HEK293 (cell line): ENCODE measurements at regions not wholly inside any gene's neighbourhood (a gene's known extent, or its start where the extent isn't known, plus 50 kb on each side); places are given as distances from the start of the nearest gene placed in this dataset.

Experiments used
- CTCF ChIA-PET: fragments of 350-600 bp; formaldehyde crosslinking; extraction: SDS; loops from one replicate; lab custom pipeline; 2021; ENCODE audit warnings: antibody characterized with exemption; lab: Yijun Ruan, JAX
- POLR2A ChIA-PET: fragments of 300-600 bp; formaldehyde crosslinking; extraction: SDS; loops from one replicate; lab custom pipeline; 2020; ENCODE audit warnings: antibody characterized with exemption, inconsistent platforms; lab: Yijun Ruan, JAX
- H3K27ac ChIP-seq: fragments of 200-500 bp; sonication (Bioruptor generic); 2 replicates; pipeline ENCODE4 v1.5.1; 2014; ENCODE audit warnings: low read depth, low read length, control low read depth, inconsistent platforms; ENCODE audit errors: extremely low read depth
- H3K36me3 ChIP-seq, 2 experiments: fragments of 200-500 bp in 1 of 2; sonication (Bioruptor generic) in 1 of 2; 1 replicate in 1 of 2; 2 replicates in 1 of 2; pipeline ENCODE4 v1.5.1; 2014 to 2017; ENCODE audit warnings: inconsistent platforms in 2 of 2, low read length in 2 of 2; ENCODE audit not compliant: control insufficient read depth in 2 of 2, insufficient read depth in 1 of 2
- H3K4me1 ChIP-seq: fragments of 200-500 bp; sonication (Bioruptor generic); 2 replicates; pipeline ENCODE4 v1.5.1; 2014; ENCODE audit warnings: mild to moderate bottlenecking, low read length, inconsistent platforms; ENCODE audit not compliant: control insufficient read depth, insufficient read depth
- H3K4me3 ChIP-seq: 2 replicates; pipeline ENCODE4 v1.5.1; 2011; ENCODE audit warnings: low read depth, mild to moderate bottlenecking, control low read depth, low read length, moderate library complexity
- H3K9me3 ChIP-seq: fragments of 200-500 bp; sonication (Bioruptor generic); 2 replicates; pipeline ENCODE4 v1.5.1; 2014; ENCODE audit warnings: low read depth, low read length, inconsistent platforms; ENCODE audit not compliant: control insufficient read depth, insufficient read depth
- GLIS1 ChIP-seq: fragments of 450-650 bp; formaldehyde crosslinking; IDR thresholded peaks from 2 replicates; pipeline ENCODE4 v1.5.1; 2016; ENCODE audit warnings: missing biosample characterization, missing genetic modification characterization
- GLIS2 ChIP-seq: fragments of 450-650 bp; formaldehyde crosslinking; IDR thresholded peaks from 2 replicates; pipeline ENCODE4 v1.5.1; 2016; ENCODE audit warnings: missing biosample characterization, missing genetic modification characterization
- IKZF3 ChIP-seq: fragments of 450-650 bp; IDR thresholded peaks from 2 replicates; pipeline ENCODE4 v1.5.0; 2018; ENCODE audit warnings: missing biosample characterization, mild to moderate bottlenecking, missing genetic modification characterization, moderate library complexity
- MEIS1 ChIP-seq: sonication (generic); formaldehyde crosslinking; IDR thresholded peaks from 2 replicates; pipeline ENCODE4 v1.8.1; 2022; ENCODE audit warnings: missing genetic modification reagents, mild to moderate bottlenecking, borderline replicate concordance
- PRDM2 ChIP-seq: fragments of 450-650 bp; formaldehyde crosslinking; IDR thresholded peaks from 2 replicates; pipeline ENCODE4 v1.5.1; 2016; ENCODE audit warnings: missing biosample characterization, missing genetic modification characterization, borderline replicate concordance
- SP2 ChIP-seq: fragments of 450-650 bp; formaldehyde crosslinking; IDR thresholded peaks from 2 replicates; pipeline ENCODE4 v1.5.1; 2016; ENCODE audit warnings: missing biosample characterization, missing genetic modification characterization
- SP7 ChIP-seq: fragments of 450-650 bp; formaldehyde crosslinking; IDR thresholded peaks from 2 replicates; pipeline ENCODE4 v1.5.1; 2016; ENCODE audit warnings: missing biosample characterization, missing genetic modification characterization
- WT1 ChIP-seq: fragments of 450-650 bp; formaldehyde crosslinking; IDR thresholded peaks from 2 replicates; pipeline ENCODE4 v1.5.1; 2016; ENCODE audit warnings: missing biosample characterization, missing genetic modification characterization
- ZBTB17 ChIP-seq: fragments of 450-650 bp; formaldehyde crosslinking; IDR thresholded peaks from 2 replicates; pipeline ENCODE4 v1.5.1; 2016; ENCODE audit warnings: missing biosample characterization, missing genetic modification characterization
- ZFHX2 ChIP-seq: fragments of 450-650 bp; formaldehyde crosslinking; conservative IDR thresholded peaks from 2 replicates; pipeline ENCODE4 v1.5.1; 2016; ENCODE audit warnings: missing biosample characterization, missing genetic modification characterization
- ZIC2 ChIP-seq: fragments of 450-650 bp; formaldehyde crosslinking; IDR thresholded peaks from 2 replicates; pipeline ENCODE4 v1.5.1; 2016; ENCODE audit warnings: missing biosample characterization, missing genetic modification characterization
- ZNF114 ChIP-seq: fragments of 450-650 bp; formaldehyde crosslinking; IDR thresholded peaks from 2 replicates; pipeline ENCODE4 v1.5.0; 2017; ENCODE audit warnings: missing biosample characterization, missing genetic modification characterization
- ZNF132 ChIP-seq: fragments of 450-650 bp; formaldehyde crosslinking; IDR thresholded peaks from 2 replicates; pipeline ENCODE4 v1.5.1; 2017; ENCODE audit warnings: missing biosample characterization, missing genetic modification characterization, borderline replicate concordance
- ZNF174 ChIP-seq: fragments of 450-650 bp; formaldehyde crosslinking; IDR thresholded peaks from 2 replicates; pipeline ENCODE4 v1.5.0; 2017; ENCODE audit warnings: missing biosample characterization, mild to moderate bottlenecking, missing genetic modification characterization
- ZNF274 ChIP-seq, 2 experiments: fragments of 200-500 bp in 1 of 2; fragments of 450-650 bp in 1 of 2; sonication (Bioruptor generic) in 1 of 2; formaldehyde crosslinking in 1 of 2; IDR thresholded peaks; 2 replicates each; pipeline versions ENCODE4 v1.5.1 to v1.6.1; 2014 to 2016; ENCODE audit warnings: borderline replicate concordance in 1 of 2, inconsistent platforms in 1 of 2, low read length in 1 of 2, missing biosample characterization in 1 of 2, missing genetic modification characterization in 1 of 2
- ZNF335 ChIP-seq: fragments of 450-650 bp; formaldehyde crosslinking; conservative IDR thresholded peaks from 2 replicates; pipeline ENCODE4 v1.5.1; 2016; ENCODE audit warnings: missing biosample characterization, missing genetic modification characterization
- ZNF391 ChIP-seq: fragments of 450-650 bp; formaldehyde crosslinking; IDR thresholded peaks from 2 replicates; pipeline ENCODE4 v1.5.1; 2016; ENCODE audit warnings: low read depth, missing biosample characterization, missing genetic modification characterization, borderline replicate concordance
- ZNF426 ChIP-seq: fragments of 450-650 bp; formaldehyde crosslinking; IDR thresholded peaks from 2 replicates; pipeline ENCODE4 v1.5.1; 2017; ENCODE audit warnings: missing biosample characterization, missing genetic modification characterization, mild to moderate bottlenecking, inconsistent platforms, moderate library complexity
- ZNF571 ChIP-seq: fragments of 450-650 bp; formaldehyde crosslinking; IDR thresholded peaks from 2 replicates; pipeline ENCODE4 v1.5.0; 2017; ENCODE audit warnings: missing biosample characterization, missing genetic modification characterization
- ZNF600 ChIP-seq: fragments of 450-650 bp; formaldehyde crosslinking; IDR thresholded peaks from 2 replicates; pipeline ENCODE4 v1.5.1; 2016; ENCODE audit warnings: missing biosample characterization, missing genetic modification characterization
- ZNF610 ChIP-seq: fragments of 450-650 bp; formaldehyde crosslinking; IDR thresholded peaks from 2 replicates; pipeline ENCODE4 v1.5.1; 2016; ENCODE audit warnings: missing biosample characterization, missing genetic modification characterization, borderline replicate concordance
- ZNF626 ChIP-seq: fragments of 450-650 bp; sonication (Bioruptor Pico); formaldehyde crosslinking; IDR thresholded peaks from 2 replicates; pipeline ENCODE4 v1.5.1; 2018; ENCODE audit warnings: missing biosample characterization, missing genetic modification characterization, inconsistent platforms
- ZNF629 ChIP-seq: fragments of 450-650 bp; formaldehyde crosslinking; IDR thresholded peaks from 2 replicates; pipeline ENCODE4 v1.5.1; 2017; ENCODE audit warnings: missing biosample characterization, missing genetic modification characterization
- ZNF660 ChIP-seq: fragments of 450-650 bp; IDR thresholded peaks from 2 replicates; pipeline ENCODE4 v1.5.1; 2018; ENCODE audit warnings: missing biosample characterization, mild to moderate bottlenecking, missing genetic modification characterization
- ZNF768 ChIP-seq: fragments of 450-650 bp; formaldehyde crosslinking; IDR thresholded peaks from 2 replicates; pipeline ENCODE4 v1.5.1; 2018; ENCODE audit warnings: missing biosample characterization, mild to moderate bottlenecking, missing genetic modification characterization
- TF ChIP-seq, protein P1 (sequence below): fragments of 450-650 bp; formaldehyde crosslinking; IDR thresholded peaks from 2 replicates; pipeline ENCODE4 v1.5.1; 2016; ENCODE audit warnings: missing biosample characterization, missing genetic modification characterization
- TF ChIP-seq, protein P2 (sequence below): fragments of 450-650 bp; formaldehyde crosslinking; IDR thresholded peaks from 2 replicates; pipeline ENCODE4 v1.5.1; 2016; ENCODE audit warnings: missing biosample characterization, missing genetic modification characterization

GRCh38 chr19:30667227-30667626 lies 295.0 kb downstream of the ZNF536 start (continued):
- TF ChIP-seq ZNF629 (tag by site-specific recombination) (no peak), ZFHX2 (tag by site-specific recombination) (peak; percentile 42)
- TF ChIP-seq, protein P1, sequence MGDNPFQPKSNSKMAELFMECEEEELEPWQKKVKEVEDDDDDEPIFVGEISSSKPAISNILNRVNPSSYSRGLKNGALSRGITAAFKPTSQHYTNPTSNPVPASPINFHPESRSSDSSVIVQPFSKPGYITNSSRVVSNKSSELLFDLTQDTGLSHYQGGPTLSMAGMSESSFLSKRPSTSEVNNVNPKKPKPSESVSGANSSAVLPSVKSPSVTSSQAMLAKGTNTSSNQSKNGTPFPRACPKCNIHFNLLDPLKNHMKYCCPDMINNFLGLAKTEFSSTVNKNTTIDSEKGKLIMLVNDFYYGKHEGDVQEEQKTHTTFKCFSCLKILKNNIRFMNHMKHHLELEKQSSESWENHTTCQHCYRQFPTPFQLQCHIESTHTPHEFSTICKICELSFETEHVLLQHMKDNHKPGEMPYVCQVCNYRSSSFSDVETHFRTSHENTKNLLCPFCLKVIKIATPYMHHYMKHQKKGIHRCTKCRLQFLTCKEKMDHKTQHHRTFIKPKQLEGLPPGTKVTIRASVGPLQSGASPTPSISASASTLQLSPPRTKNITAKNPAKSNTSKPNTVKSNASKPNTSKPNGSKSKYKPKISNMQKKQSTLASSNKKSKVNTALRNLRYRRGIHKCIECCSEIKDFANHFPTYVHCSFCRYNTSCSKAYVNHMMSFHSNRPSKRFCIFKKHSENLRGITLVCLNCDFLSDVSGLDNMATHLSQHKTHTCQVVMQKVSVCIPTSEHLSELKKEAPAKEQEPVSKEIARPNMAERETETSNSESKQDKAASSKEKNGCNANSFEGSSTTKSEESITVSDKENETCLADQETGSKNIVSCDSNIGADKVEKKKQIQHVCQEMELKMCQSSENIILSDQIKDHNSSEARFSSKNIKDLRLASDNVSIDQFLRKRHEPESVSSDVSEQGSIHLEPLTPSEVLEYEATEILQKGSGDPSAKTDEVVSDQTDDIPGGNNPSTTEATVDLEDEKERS (tag by site-specific recombination): no peak

- CTCF ChIA-PET: interaction anchor here (0.5 to 11.0 kb wide), 95 partner anchors 8 to 1940 kb away, joined by 3 to 225 read pairs (median 4); partner anchors contain the start of gene URI1
- no peaks in the 10 kb centered on the region for H3K36me3 ChIP-seq
- no peak overlapping the region for H3K4me3 ChIP-seq
- no peaks in the 10 kb centered on the region for H3K9me3 ChIP-seq
- POLR2A ChIA-PET: interaction anchor here (1.3 kb wide), 1 partner anchor 1739 kb away, joined by 3 read pairs; the partner anchor contains the start of gene DPY19L3
- H3K27ac ChIP-seq: no peak overlapping the region
- peaks cover 43% of the 10 kb centered on the region for H3K4me1 ChIP-seq
- TF ChIP-seq SP7 (tag by site-specific recombination) (no peak), ZNF660 (tag by site-specific recombination) (no peak), PRDM2 (no peak), ZBTB17 (tag by site-specific recombination) (peak; percentile 36; the same call in 1 of the 2 replicates), GLIS1 (peak; percentile 81), IKZF3 (tag by site-specific recombination) (peak; percentile 74; the same call in 1 of the 2 replicates), GLIS2 (tag by site-specific recombination) (peak; percentile 68), ZFHX2 (tag by site-specific recombination) (no peak), ZNF600 (tag by site-specific recombination) (no peak), SP2 (no peak), ZNF132 (no peak), ZIC2 (tag by site-specific recombination) (no peak), ZNF114 (no peak), ZNF426 (no peak), ZNF335 (no peak), ZNF768 (no peak), ZNF274 (IDR thresholded peaks at IDR 0.05; ENCODE audit: low read length) (no peak), ZNF274 (tag by site-specific recombination; IDR thresholded peaks at IDR 0.05; ENCODE audit: borderline replicate concordance) (no peak), ZNF391 (tag by site-specific recombination) (0 out of 2 replicates have a peak, but pooled peaks have one; percentile 17), ZNF174 (tag by site-specific recombination) (no peak), ZNF610 (tag by site-specific recombination) (no peak), MEIS1 (CRISPR knock-in tag) (no peak), WT1 (tag by site-specific recombination) (peak; percentile 90), ZNF571 (no peak), ZNF626 (tag by site-specific recombination) (no peak)
- TF ChIP-seq, protein P2, sequence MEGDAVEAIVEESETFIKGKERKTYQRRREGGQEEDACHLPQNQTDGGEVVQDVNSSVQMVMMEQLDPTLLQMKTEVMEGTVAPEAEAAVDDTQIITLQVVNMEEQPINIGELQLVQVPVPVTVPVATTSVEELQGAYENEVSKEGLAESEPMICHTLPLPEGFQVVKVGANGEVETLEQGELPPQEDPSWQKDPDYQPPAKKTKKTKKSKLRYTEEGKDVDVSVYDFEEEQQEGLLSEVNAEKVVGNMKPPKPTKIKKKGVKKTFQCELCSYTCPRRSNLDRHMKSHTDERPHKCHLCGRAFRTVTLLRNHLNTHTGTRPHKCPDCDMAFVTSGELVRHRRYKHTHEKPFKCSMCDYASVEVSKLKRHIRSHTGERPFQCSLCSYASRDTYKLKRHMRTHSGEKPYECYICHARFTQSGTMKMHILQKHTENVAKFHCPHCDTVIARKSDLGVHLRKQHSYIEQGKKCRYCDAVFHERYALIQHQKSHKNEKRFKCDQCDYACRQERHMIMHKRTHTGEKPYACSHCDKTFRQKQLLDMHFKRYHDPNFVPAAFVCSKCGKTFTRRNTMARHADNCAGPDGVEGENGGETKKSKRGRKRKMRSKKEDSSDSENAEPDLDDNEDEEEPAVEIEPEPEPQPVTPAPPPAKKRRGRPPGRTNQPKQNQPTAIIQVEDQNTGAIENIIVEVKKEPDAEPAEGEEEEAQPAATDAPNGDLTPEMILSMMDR (tag by site-specific recombination): peak; percentile 94
These were observed 294.2 kb downstream of the ZNF536 start for GRCh38 chr19:30666301-30666803.
